Esophagus mucosa (tissue), 1 donor: ENCODE measurements at regions not wholly inside any gene's neighbourhood (a gene's known extent, or its start where the extent isn't known, plus 50 kb on each side); places are given as distances from the start of the nearest gene placed in this dataset.

Experiments used
- ATAC-seq: fragments of 200-7000 bp; cut with Tn5 transposase; one replicate; pipeline ENCODE4 v1.9.1; 2020
- donor health status: DM: yes; HTN: yes; CAD: no.

- ATAC-seq: no peak
Measured at GRCh38 chr2:51409920-51410319, 378.0 kb upstream of the NRXN1 start.

- no peak for ATAC-seq
Measured at GRCh38 chr2:51404226-51404625, 372.3 kb upstream of the NRXN1 start.

GRCh38 chr2:51401546-51401945 lies 369.6 kb upstream of the NRXN1 start:
- no peak for ATAC-seq

GRCh38 chr2:51387235-51387634 lies 355.3 kb upstream of the NRXN1 start:
- ATAC-seq: no peak

GRCh38 chr2:51379997-51380396 lies 348.1 kb upstream of the NRXN1 start:
- no peak for ATAC-seq

GRCh38 chr2:51368250-51368649 lies 336.3 kb upstream of the NRXN1 start:
- ATAC-seq: no peak

- ATAC-seq: no peak
Measured at GRCh38 chr2:51350100-51350499, 318.2 kb upstream of the NRXN1 start.

- ATAC-seq: no peak
Measured at GRCh38 chr2:51344886-51345285, 313.0 kb upstream of the NRXN1 start.

GRCh38 chr2:51335087-51336058 lies 303.4 kb upstream of the NRXN1 start:
- ATAC-seq: no peak

GRCh38 chr2:51329512-51329911 lies 297.6 kb upstream of the NRXN1 start:
- no peak for ATAC-seq

GRCh38 chr2:51324051-51324450 lies 292.1 kb upstream of the NRXN1 start:
- no peak for ATAC-seq

GRCh38 chr2:51322613-51323012 lies 290.7 kb upstream of the NRXN1 start:
- no peak for ATAC-seq

- no peak for ATAC-seq
Measured at GRCh38 chr2:51304311-51304710, 272.4 kb upstream of the NRXN1 start.

- no peak for ATAC-seq
Measured at GRCh38 chr2:51301381-51301780, 269.4 kb upstream of the NRXN1 start.

GRCh38 chr2:51299370-51299769 lies 267.4 kb upstream of the NRXN1 start:
- no peak for ATAC-seq

- ATAC-seq: no peak
Measured at GRCh38 chr2:51297488-51297887, 265.6 kb upstream of the NRXN1 start.

GRCh38 chr2:51293566-51294200 lies 261.8 kb upstream of the NRXN1 start:
- ATAC-seq: no peak

- ATAC-seq: no peak
Measured at GRCh38 chr2:51291762-51292551, 260.0 kb upstream of the NRXN1 start.

GRCh38 chr2:51290725-51291124 lies 258.8 kb upstream of the NRXN1 start:
- ATAC-seq: no peak

- ATAC-seq: no peak
Measured at GRCh38 chr2:51289045-51289444, 257.1 kb upstream of the NRXN1 start.

- no peak for ATAC-seq
Measured at GRCh38 chr2:51268191-51268590, 236.3 kb upstream of the NRXN1 start.

GRCh38 chr2:51265539-51265938 lies 233.6 kb upstream of the NRXN1 start:
- no peak for ATAC-seq

GRCh38 chr2:51263951-51264350 lies 232.0 kb upstream of the NRXN1 start:
- ATAC-seq: no peak
